ENCODE measurements at regions not wholly inside any gene's neighbourhood (a gene's known extent, or its start where the extent isn't known, plus 50 kb on each side); places are given as distances from the start of the nearest gene placed in this dataset.
"Not testable (repeated sequence)": the region's sequence is repeated elsewhere in the genome, so short reads cannot be mapped to it uniquely, and the experiment has no call there.

GRCh38 chr15:83380682-83381081 lies 66.5 kb upstream of the SH3GL3 start:
- TF ChIP-seq CTCF (IDR thresholded peaks at IDR 0.05; ENCODE audit: insufficient read depth, missing control alignments), result peak; percentile 52
- FAIRE-seq (no peak), DNase-seq (ENCODE audit: insufficient read length, low spot score) (peak; percentile 78)

- not testable (repeated sequence) for FAIRE-seq; DNase-seq (ENCODE audit: insufficient read length, low spot score)
Measured at GRCh38 chr15:83383608-83384139, 63.5 kb upstream of the SH3GL3 start.

- DNase-seq (ENCODE audit: insufficient read length, low spot score) (no peak), FAIRE-seq (no peak)
- TF ChIP-seq CTCF (IDR thresholded peaks at IDR 0.05; ENCODE audit: insufficient read depth, missing control alignments), result no peak
Measured at GRCh38 chr15:83396101-83396500, 51.0 kb upstream of the SH3GL3 start.

Measured in D721Med (cell line).